Activated T-cell treated with anti-CD3 and anti-CD28 coated beads, Interleukin-2, amount 50 U/mL, for 1 hour (primary cell): ENCODE measurements at regions not wholly inside any gene's neighbourhood (a gene's known extent, or its start where the extent isn't known, plus 50 kb on each side); places are given as distances from the start of the nearest gene placed in this dataset.
A peak's percentile ranks its signal among the peaks of the same experiment; 100 is the strongest.

Source experiments
- DNase-seq: peaks from one replicate; pipeline ENCODE4 v3.0.0-alpha.2; 2020

DNA sequence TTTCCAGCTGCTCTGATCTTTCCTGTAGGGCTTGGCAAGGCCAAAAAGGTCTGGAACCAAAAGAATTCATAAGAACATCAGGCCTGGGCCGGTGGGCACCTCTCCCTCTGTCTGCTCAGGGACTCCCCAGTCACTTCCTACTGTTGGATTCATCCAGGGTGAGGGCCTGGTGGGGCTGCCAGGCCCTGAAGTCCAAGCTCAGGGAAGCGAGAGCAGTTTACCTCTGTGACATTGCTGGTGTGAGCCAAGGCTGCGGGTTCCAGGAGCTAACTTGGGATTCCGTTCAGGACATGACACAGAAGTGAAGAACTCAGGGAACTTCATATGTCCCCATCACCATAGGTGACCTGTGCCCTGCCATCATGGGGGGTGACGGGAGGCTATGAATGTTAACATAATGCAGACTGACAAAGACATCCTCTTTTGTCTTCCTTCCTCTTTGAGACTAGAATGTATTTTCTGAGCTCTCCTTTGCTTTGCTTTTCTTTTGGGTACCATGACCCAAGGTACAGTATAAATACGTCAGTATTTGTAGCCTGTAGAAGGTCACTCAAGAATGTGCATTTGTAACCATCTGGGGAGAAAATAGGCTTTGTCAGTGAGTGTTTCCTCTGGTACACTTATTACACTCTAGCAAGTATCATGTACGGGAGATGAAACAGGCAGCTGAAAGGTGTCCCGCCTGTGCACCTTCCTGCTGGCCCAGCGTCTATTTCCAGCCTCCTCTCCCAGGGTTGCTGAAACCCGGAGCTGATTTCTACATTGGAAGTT, 130.5 kb upstream of the SLC1A4 start:
- DNase-seq = no peak

DNA sequence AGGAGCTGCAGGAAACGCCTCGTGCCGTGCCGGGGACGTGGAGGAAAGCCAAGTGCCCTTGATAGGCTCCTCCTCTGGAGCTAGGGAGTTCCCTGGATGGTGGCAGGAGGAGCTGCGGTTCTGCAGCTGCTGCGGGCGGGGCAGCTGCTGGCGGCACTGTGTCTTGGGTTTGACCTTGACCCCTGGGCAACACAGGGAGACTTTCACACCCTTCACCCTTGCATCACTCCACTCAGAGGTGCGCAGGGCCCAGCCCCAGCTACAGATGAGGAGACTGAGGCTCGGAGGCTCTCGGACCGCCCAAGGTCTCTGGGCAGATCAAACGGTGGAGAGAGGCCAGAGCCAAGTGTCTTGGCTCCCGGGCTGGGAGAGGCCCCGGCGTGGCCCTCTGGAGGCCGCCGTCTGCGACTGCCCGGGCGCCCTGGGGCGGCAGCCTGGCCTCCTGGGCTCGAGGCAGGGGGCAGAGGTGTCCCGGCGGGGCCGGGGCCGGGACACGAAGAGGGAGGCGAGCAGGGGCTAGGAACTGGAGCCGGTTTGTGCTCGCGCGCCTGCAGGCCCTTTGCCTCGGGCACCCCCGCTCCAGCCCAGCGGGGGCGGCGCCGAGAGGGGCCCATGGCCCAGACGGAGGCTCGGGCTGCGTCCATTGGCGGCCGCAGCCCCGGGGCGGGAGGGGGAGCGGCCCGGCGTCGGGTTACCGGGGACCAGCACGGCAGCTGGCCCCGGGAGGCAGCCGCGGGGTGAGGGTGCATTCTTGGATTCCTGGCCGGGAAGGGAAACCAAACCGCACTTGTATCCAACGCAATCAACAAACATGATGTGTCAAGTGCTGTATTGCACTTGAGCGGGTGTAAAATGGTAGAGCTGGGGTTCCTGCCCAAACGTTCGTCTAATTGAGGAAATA, 129.6 kb upstream of the SLC1A4 start:
- no peak for DNase-seq

DNA sequence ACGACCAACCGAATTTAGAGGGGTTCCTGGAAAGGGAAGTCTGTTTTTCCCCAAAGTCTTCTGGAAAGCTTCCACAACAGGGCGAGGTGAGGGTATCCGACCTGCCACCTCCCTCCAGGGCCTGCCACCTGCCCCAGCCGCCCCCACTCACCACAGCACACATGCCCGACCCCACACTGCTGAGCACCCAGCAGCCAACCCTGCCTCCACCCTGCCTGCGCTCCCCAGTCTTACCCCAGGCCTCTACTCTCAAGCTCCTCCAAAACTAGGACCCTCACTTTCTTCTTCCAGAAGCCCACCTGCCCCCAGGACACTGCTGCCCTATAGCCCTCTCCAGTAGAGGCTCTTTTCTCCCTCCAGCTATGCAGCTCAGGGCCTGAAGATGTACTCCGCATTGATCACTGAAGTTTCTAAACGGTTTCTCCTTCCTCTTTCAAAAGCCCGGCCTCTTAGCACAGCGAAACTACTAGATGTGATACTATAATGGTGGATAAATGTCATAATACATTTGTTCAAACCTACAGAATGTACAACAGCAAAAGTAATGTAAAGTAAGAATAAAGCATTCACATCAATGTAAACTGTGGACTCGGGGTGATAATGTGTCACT, 128.8 kb upstream of the SLC1A4 start:
- no peak for DNase-seq

DNA sequence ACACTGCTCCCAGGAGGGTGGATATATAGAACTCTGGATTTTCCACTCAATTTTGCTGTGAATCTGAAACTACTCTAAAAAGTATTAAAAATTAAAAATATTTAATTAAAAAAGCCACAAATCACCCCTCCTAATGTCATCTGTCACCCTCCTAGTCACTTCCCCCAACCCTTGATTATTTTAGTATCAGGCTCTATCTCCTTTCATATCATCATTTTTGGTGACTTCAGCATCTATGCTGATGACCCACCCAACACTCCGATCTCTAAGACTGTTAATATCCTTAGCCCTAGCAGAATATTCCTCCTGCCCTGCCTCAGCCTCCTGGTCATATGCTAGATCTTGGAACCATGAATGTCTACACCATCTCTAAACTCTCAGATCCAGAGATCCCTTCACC, 128.3 kb upstream of the SLC1A4 start:
- DNase-seq = no peak

- DNase-seq = no peak
Observed at GRCh38 chr2:64861452-64862397, 127.5 kb upstream of the SLC1A4 start.

GRCh38 chr2:64862623-64863022, 126.6 kb upstream of the SLC1A4 start:
- no peak for DNase-seq

GRCh38 chr2:64863097-64863820, 125.9 kb upstream of the SLC1A4 start:
- no peak for DNase-seq

DNA sequence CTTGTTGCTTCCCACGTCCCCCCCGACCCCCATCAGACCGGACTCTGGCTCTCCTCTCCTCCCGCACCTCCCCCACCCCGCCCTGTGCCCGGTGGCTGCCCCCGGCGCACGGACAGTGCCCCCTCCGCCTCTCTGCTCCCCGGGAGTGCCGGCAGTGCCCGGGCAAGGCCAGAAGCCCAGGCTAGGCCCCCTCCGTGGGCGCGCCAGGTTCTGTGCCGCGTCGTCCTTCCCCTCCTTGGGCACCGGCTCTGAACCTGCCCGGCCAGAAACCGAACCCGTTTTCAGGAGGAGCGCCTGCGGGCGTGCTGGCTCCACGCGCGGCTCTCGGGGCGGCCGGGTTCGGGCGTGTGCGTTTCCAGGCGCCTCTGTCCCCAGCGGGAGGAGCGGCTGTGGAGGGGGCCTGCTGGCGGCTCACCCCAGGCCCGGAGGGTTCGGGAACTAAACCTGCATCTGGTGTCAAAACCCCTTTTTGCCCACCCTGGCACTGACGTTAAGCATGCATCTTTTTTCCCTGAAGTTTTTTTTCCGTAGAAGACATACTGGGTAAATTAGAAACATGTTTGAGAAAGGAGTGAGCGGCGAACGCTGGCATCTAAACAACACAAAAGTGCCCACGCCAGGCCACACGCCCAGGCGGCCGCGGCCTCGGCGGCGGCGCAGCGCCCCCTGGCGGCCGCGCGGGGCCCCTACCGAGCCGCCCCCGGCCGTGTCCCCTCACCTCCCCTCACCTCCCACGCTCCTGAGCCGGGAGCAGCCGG, 123.9 kb upstream of the SLC1A4 start:
- DNase-seq = peak; percentile 74

GRCh38 chr2:64865831-64866345, 123.3 kb upstream of the SLC1A4 start:
- DNase-seq = no peak

DNA sequence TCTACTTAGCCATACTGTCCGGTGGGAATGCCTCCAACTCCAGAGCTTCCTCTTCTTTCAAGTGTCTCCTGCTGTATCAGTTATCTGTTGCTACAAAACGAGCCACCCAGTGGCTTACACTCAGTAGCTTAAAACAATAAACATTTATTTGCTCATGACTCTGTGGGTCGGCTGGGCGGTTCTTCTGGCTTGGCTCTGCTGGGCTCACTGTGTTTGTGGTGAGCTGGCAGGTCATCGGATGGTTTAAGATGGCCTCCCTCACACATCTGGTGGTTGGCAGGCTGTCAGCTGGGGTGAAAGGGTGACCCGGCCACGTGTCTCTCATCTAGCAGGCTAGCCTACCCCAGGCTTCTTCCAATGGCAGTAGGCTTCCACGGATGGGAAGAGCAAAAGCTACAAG, 122.4 kb upstream of the SLC1A4 start:
- DNase-seq = no peak

- DNase-seq = no peak
Observed at GRCh38 chr2:64867253-64867996, 121.8 kb upstream of the SLC1A4 start.

- no peak for DNase-seq
Observed at GRCh38 chr2:64869126-64869525, 120.1 kb upstream of the SLC1A4 start.

DNA sequence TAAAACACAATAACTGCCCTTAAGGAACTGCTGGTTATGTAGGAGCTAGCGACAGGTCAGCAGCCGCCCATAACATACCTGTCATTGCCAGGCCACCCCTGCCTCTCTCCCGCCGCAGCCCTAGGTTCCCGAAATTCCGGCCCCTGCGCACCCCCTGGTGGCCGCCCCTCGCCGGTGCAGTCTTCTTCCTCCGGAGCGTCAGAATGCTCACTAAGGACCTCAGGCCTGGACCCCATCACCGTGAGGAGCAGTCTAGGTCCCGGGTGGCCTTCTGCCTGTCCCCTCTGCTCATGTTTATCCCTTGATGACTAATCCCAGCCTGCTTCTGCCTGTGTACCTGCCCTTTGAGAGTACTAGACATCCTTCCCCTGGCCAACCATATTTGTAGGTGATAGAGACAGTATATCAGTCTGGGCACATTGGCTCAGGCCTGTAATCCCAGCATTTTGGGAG, 115.7 kb upstream of the SLC1A4 start:
- peak; percentile 86 for DNase-seq

GRCh38 chr2:64874593-64874992, 114.6 kb upstream of the SLC1A4 start:
- DNase-seq = no peak

DNA sequence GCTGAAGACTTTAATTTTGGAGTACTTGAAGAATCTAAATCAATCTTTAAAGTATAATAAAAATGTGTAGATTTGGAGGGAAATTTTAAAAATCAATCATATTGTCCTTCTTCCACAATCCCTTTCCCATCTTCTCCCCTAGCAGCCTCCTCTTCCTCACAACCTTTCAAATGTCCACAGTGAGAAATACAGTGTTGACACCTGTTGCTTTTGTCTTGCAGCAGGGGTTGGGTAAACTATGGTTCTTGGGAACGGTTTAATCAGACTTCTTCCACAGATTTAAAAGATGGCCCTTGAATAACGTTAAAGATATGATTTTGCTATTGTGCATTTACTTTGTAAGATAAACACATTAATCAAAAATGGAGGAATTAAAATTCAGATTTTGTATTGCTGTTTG, 113.8 kb upstream of the SLC1A4 start:
- DNase-seq = no peak

DNA sequence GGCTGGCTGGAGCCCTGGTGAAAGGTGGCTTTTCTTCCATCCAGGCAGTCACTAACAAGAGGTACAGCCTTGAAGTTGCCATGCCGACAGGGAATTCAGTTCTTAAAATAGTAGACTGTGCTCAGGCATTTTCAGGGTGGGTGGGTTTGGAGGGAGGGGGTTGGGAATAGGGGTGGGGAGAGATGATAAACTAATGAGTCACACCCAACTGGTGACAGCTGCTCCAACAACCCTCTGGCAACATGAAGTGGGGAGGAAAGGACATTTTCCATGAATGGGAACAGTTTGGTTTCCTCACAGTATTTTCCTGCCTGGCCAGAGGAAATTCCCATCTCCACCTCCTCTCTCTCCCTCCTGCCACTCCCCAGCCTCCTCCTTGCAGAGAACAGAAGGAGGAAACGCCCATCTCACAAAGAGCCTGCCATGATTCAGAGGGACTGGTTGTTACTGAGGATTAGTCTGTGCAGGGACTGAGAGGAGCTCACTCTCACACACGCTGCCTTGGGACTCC, 113.0 kb upstream of the SLC1A4 start:
- DNase-seq = no peak

DNA sequence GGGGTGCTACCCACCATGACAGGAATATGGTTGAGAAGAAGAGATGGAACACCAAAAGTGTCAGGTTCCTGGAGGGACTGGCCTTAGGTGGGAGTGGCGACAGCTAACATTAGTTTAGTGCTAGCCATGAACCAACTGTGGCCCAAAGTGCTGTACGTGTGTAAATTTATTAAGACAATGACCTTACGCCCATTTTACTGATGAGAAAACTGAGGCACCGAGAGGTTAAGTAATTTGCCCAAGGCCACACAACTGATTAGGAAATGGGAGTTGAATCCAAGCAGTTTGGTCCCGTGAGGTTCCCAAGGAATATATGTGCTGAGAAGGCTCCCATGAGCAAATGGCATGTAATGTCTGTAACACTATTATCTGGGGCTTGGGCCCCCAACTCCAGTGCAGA, 109.5 kb upstream of the SLC1A4 start:
- no peak for DNase-seq

DNA sequence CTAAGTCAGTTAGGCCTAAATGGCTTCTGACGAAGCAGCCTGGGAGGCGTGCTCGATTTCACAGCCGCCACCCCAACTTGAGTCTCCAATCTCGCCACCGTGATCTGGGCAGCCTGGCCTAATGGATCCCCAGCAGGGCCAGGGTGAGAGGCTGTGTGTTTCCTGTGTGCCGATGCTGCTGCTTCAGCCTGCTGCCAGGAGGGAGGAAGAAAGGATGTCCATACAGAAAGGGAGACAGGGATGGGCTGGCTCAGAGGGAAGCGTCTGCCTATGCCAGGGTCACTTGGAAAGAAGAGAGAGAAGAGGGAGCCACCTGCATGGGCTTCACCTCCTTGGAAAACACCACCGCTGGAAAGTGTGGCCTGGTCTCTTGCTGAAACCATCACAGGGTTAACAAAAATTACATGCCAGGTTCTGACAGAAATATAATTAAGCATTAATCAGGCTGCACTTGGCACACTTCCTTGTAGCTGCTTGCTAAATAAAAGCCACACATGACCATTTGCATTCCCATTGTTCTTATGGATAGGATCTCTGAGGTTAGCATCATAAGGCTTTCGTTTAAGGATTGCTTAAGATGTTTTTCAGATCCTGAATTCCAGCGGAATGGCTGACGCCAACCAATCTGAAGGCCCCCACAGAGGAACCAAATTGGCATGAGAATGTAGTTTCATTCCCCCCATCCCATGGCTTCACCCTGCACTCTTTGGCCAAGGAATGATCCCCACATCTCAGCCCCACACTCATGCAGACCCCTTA, 108.8 kb upstream of the SLC1A4 start:
- no peak for DNase-seq

- DNase-seq = no peak
Observed at GRCh38 chr2:64881037-64881492, 108.1 kb upstream of the SLC1A4 start.
